ENCODE measurements at regions not wholly inside any gene's neighbourhood (a gene's known extent, or its start where the extent isn't known, plus 50 kb on each side); places are given as distances from the start of the nearest gene placed in this dataset.

DNA sequence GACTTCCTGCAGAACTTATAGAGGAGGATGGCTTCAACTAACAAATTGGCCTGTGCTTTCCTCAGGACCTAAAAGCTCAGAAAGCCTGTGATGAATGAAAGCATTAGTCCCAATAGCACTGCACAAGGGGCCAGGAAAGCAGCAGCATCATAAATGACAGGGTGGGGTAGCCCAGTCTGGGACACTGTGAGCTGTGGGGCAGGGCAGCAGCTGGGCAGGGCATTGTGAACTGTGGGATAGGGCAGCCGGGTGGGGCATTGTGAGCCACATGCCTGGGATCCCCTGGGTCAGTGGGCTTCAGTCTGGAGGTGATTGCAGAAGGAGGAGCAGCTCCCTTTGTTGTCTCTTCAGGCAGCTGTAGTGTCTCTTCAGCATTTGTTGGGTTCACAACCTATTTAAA lies 1276.8 kb downstream of the UQCRFS1 start:
- no peak for DNase-seq (ENCODE audit: low read depth)

DNA sequence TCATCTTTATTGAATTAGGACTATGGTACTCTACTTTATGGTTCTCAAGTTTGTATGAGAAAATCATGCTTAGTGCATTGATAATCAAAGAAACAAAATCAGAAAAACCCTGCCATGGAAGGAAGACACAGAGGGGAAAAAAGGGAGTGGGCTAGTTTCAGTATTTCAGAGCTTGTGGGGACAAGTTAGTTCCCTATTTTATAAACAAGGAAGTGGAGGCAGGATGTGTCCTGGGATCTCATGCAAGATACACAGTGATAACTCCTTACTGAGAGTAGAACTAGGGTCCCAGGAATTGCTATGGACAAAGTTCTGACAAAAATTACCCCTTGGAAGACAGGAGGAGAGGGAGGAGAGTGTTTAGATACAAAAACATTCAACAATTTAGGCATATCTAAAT lies 1277.3 kb downstream of the UQCRFS1 start:
- no peak for DNase-seq (ENCODE audit: low read depth)

DNA sequence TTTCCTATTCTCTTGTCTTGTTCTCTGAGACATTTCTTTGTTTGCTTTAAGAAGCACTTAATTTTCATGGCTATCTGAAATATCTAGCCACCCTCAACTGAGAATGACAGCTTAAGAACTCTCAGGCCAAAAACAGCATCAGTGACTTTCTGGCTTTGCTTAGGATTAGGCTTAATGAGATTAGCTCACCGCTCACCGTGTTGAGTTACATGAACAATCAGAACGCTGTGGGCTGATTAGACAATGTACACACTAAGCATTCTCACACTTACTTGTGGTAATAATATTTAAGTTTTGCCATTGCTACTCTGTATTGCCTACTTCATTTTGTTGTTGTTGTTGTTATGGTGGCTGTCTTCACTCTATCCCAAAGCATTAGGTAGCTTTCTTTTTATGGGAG lies 1283.6 kb downstream of the UQCRFS1 start:
- no peak for DNase-seq (ENCODE audit: low read depth)

DNA sequence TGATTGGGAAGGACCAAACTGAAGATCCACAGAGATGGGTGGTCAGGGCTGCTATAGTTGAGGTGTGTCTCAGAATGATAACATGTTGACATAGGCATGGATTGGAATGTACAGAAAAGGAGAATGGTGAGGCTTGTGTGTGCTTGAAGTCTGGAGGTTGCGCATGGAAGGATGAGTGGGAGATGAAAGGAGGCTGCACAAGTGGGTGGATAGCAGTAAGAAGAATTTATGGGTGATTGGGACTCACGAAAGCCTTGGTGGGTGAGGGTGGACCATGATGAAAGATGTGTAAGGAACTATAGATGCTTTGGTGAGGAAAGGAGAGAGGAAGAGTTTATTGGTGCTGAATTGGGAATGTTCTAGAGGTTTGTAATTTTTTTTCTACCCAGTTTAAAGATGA lies 1287.7 kb downstream of the UQCRFS1 start:
- DNase-seq (ENCODE audit: low read depth) = no peak

DNA sequence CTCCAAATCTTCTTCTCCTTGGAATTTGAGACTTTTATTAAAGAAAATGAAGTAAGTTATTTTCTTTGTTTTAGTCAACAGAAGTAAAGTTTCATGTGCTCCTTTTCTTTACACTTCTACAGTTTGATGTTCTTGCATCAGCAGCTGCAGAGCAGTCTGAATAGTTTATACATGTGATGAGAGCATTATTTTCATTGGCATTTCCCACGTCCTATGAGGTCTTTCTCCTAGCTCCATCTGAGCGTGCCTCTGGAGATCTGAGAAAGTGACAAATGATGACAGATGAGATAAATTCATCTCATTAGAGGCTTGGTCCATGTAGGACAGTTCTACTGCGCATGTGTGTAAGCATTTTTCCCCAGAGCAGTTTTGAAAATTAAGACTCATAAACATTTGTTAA lies 1290.0 kb downstream of the UQCRFS1 start:
- DNase-seq (ENCODE audit: low read depth) = no peak

DNA sequence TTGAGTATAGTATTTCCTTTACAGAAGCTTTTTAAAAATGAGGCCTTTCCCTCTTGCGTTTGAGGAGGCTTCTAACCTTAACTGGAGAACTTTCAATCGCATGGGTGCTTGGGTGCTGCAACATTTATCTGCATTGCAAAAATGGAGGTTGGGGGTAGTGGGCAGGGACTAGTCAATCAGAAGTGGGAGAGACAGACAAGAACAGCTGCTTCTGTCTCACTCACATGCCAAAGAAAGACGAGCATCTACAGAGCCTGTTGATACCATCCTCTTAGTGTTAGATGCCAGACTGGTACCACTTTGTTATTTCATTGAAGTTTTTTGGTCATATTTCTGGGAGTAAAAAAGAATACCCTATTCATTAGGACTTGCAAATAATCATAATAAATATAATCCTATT lies 1292.2 kb downstream of the UQCRFS1 start:
- no peak for DNase-seq (ENCODE audit: low read depth)

DNA sequence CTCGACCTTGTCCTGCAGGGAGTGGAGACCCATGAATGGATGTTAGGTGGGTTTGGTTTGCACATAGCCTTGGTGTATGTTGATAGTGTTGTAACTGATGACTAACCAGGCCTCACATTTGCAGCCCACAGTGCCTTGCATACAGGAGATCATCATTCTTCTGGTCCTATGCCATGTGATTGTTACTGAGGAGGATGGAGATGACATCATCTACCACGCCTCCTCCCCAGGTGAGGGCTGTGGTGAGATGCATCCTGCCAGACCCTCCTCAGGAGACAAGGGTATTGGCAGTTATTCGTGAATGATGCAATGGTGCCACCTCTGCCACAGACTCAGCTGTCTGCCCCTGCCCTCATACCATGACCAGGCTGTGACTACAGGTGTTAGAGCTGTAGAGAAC lies 1294.1 kb downstream of the UQCRFS1 start:
- DNase-seq (ENCODE audit: low read depth) = no peak

DNA sequence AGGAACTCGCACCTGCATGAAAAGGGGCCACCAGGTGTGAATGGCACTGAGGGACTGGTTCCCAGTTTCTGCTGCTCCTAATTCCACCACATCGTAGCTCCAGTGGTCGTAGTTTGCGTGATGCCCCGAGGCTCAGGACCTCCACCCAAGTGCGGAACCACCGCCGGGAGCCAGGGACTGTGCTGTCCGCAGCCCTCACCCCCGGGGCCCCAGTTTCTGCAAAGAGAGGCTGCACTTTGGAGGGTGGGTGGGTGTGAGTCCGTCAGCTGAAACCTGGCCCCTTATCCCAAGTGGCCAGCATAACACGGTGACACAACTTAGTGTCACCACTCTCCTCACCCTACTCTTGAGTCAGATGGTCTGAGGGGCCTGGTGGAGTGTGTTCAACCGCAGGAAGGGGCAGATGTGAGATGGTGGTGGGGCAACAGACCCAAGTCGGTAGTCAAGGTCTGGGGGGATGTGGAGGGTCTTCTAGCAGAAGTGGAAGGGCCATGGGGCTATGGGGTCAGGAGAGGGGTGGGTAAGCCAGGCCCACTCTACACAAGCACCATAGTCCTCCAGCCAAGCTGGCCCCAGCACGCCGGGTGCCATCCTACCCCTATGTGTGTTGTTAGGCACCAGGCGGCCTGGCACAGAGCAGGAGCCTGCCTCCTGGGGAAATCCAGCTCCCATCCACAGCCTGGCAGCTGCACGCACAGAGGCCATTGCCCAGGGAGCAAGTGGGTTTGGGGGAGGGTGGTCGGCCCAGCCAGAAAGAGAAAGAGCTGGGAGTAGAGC lies 1301.6 kb downstream of the UQCRFS1 start:
- DNase-seq (ENCODE audit: low read depth) = no peak

DNA sequence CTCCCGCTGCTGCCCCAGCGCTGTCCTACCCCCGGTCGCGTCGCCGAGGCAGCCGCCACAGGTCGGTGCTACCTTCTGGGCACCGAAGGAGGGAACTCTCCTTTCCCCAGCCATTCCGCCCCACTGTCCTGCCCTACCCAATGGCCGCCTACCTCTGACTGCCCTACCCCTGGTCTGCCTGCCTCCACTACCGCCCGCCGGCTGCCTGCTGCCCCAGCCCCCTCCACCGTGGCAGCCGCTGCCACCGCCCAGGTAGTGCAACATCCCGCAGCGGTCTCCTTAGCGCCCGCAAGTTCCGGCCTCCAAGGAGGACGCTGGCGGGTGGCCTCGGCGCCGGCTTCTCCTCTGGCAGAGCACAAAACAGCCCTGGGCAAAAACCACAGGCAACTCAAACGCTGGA lies 1303.1 kb downstream of the UQCRFS1 start:
- DNase-seq (ENCODE audit: low read depth) = no peak

DNA sequence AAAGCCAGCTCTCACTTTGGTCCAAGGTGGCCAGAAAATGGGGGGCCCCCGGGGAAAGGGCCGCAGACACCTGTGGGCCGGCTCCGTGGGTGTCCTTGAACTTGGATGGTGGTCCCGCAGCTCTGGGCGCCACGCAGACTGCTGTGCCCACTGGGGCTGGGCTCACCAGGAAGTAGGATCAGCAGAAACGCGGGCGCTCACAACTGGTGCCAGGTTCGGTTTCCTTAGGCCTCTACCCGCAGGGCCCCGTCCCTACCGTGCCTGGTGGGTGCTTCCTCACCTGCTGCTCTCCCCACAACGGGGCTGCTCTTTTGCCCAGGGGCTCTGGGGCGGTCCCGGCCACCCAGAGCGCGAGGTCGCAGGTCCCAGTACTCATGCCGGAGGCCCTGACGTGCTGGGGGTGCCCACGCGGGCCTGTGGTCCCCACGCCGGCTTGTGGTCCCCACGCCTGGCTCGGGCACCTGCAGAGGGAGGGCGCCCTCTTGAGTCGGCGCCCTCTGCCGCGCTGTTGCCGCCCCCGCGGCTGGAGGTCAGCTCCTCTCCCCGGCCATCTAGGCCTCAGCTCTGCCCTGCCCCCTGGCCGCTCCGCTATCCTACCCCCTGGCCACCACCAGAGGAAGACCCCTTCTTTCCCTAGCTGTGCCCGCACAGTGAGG lies 1303.6 kb downstream of the UQCRFS1 start:
- no peak for DNase-seq (ENCODE audit: low read depth)

DNA sequence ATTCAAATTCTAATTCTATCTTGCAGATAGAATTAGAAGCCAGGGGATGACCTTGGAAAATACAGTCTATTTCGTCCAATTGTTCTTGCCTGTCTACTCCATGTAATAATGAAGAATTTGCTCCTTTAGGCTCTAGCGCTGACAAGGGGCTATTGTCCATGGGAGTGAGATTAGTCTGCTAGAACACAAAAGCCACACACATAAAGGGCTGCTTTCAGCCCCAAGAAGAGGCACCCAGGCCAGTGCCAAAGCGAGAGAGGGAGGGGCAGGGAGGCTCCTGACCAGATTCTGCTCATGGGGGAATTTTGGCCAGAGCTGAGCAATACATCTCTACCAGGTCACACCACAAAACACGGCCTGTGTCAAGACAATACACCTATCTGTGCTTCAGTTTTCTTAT lies 1306.9 kb downstream of the UQCRFS1 start:
- DNase-seq (ENCODE audit: low read depth) = no peak

DNA sequence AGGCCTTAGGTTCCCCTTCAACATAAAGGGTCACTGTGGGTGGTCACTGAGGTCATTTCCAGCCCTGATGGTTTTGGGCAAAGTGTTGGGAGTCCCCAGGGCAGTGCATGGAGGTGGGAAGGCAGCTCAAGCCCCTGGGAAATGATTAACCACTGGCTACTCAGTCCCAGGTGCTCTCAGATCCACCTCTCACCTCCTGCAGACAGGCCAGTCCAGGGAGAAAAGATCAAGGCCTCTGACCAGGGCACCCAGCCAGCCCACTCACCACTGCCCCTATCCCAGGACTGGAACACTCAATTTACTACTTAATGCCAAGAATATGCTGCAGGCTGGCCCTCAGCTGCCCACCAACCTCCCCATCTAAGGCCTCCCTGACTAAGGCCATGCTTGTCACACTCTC lies 1307.9 kb downstream of the UQCRFS1 start:
- no peak for DNase-seq (ENCODE audit: low read depth)

DNA sequence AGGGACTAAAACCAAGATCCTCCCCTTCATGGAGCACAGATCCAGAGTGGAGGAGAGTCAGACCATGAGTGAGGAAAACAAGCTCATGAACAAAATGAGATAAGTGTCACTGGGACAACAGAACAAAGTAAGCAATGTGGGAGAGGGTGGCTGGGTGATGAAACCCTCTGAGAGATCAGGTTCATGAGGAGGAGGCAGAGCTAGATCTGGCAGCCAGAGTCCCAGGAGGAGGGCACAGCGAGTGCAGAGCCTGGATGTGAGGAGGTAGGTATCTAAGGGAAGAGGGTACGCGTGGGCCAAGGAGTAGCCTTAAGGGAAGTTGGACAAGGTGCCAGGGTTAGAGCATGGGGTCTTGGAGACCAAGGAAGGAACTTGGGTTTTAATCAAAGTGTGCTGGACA lies 1311.9 kb downstream of the UQCRFS1 start:
- DNase-seq (ENCODE audit: low read depth) = no peak

DNA sequence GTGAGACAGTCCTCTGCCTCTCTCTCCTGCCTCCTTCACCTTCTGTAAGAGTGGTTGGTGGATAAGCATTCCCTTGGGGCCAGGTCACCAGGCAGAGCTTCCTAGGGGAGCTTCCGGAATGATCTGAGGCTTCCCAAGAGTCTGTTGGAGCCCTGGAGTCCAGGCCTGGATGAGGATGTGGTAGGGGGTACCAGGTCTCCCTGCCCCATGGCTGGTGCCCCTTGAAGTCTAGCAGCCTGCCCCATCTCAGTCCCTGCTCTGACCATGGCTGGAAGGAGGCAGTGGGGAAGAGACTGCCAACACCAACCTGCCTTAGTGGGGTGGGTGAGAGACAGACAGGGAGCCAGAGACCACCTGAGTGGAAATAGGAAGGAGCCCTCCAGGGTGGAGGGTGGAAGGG lies 1316.9 kb downstream of the UQCRFS1 start:
- no peak for DNase-seq (ENCODE audit: low read depth)

DNA sequence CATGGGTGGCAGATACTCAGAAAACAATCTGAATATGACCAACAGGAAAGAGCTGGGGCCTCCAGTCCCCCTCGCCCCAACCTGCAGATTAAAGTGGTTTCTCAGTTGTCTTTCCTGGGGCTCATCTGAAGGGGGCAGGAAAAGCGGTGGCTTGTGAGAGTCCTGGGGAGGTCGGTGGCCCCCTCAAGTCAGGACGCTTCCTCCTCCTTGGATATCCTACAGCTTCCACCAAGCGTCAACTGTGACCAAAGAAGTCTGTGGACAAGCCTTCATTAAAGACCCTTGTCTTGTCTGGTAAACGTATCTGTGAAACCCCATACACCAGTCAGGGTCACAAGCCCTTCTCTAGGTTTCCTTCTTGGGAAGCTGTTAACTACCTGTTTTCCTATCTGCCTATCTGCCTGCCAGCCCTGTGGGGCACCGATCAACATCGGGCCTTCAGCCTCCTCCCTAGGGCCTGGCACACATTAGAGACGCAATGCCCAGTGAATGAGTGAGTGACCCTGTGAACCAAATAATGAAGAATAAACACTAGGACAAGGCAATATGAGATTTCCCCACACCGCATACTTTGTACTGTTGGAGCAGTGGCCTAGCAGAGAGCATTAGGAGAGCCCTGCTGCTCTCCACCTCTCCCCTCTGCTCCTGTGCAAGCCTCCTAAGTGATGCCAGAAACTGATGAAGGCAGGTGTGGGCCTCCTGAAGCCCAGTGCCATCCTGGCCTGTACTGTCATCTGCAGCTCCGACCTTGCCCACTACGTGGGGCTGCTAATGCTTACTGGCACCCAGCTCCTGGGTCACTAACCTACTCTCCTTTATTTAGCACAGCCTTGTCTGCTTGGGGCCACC lies 1317.8 kb downstream of the UQCRFS1 start:
- no peak for DNase-seq (ENCODE audit: low read depth)

DNA sequence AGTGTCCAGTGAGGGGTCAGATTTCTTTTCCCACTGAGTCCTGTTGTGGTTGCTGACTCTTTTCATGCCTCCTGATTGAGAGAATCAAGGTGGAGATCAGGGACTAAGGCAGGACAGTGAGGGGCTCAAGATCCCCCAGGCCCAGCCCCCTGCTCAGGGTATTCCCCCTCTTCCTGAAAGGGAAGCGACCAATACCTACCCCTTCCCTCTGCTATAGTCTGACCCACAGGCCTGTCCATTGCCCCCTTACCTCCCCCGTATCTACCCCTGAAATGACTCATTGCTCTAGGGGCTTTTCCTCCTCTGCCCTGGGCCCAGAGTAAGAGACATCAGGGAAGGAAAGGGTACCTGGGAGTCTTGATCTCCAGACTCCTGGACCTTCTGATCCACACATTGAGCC lies 1320.5 kb downstream of the UQCRFS1 start:
- DNase-seq (ENCODE audit: low read depth) = no peak

DNA sequence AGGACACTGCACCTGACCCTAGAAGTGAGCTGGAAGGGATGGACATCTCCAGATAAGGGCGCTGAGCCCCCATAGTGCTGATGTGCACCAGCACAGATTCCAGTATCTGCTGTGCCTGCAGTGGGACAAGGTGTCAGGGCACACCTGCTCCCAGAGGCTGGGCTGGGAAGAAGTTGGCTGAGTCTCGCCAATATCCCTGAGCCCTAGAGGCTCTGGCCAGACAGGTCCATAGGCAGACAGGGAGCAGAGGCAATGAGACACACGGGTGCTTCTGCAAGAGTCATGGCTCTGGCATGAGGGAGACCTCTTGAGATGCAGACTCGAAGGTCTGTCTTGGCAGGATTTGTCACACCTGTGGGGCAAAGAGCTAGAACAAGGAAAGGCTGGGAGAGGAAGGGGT lies 1321.5 kb downstream of the UQCRFS1 start:
- no peak for DNase-seq (ENCODE audit: low read depth)

DNA sequence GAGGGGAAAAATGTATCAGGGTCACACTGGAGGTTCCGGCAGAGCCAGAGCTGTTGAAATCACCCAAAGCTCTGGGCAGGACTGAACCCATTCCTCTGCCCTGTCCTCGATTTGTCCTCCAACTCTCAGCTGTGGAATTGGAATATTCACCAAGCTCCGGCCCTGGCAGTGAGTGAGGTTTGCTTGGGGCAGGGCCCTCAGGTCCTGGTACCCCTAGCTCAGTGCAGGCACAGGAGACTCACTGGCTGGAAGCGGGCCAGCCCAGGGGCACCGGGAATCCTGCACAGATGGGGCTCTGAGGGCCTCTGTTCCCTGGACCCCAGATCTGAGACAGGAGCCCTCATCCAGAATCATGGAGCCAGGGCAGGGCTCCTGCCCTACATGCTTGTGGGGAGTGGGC lies 1322.3 kb downstream of the UQCRFS1 start:
- no peak for DNase-seq (ENCODE audit: low read depth)

DNA sequence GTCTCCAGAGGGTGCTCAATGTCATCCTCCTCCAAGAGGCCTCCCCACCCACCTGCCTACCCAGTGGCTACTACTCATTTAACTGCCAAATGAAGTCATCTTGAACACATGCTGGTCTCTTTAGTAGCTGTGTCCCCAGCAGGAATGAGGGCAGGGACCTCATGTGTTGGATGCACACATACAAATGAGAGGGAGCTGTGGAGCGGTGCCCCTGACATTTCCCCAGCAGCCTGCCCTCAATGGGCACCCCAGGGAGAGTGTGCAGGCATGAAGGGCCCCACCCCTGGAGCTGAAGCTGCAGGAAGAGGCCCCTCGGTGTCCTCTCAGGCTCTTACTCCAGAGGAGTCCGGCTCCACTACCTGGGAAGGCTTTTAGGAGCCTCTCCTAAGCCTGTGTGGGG lies 1322.7 kb downstream of the UQCRFS1 start:
- DNase-seq (ENCODE audit: low read depth) = no peak

DNA sequence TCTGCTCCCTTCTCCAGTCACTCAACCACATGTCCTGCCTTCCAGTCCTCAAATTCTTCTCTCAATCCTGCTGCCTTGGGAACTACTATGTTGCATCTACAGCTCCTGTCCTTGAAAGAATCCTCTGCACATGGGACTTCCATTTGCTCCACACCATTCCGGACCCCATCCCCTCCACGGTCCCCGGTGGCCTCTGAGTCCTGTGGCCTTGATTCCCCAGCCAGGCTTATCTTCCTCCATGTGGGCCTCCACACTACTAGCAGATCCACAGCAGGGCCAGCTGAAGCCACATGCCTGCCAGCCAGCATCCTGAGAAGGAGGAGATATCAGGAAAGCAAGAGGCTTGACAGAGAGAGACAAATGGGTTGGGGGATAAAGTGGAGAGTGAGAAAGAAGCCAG lies 1323.8 kb downstream of the UQCRFS1 start:
- no peak for DNase-seq (ENCODE audit: low read depth)

DNA sequence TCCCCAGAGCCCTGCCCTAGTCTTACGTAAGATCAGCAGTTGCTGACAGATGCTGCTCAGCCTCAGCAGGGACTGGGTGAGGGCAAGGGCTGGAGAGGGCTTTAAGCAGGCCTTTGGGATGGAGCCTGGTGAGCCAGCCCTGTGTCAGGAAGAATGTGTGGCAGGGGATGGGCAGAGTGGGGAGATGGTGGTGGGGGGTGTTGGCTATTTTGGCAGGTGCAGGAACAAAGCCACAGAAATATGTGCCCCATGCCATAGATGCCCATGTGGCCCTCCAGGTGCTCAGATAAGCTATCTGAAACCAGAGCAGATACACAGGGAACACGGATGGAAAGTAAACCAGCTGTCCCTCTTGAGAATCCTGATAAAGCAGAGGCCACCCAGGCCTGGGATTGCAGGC lies 1325.0 kb downstream of the UQCRFS1 start:
- DNase-seq (ENCODE audit: low read depth) = no peak

DNA sequence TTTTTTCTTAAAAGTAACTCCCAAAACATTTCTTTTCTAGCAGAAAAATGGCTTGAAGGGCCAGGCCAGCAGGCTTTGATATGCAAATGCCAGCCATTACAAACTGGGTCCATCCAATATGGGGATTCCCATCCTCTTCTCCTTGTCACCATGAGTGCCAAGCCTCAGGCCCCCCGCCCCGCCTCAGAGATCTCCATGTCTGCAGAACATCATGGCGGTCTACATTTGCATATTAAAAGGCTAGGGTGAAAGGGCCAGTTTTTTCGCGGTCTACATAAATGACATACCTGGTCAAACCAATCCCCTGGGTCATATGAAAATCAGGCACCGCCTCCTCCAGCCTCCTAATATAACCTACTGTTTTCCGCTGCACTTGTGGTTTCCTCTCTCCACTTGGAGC lies 1327.6 kb downstream of the UQCRFS1 start:
- DNase-seq (ENCODE audit: low read depth) = no peak

DNA sequence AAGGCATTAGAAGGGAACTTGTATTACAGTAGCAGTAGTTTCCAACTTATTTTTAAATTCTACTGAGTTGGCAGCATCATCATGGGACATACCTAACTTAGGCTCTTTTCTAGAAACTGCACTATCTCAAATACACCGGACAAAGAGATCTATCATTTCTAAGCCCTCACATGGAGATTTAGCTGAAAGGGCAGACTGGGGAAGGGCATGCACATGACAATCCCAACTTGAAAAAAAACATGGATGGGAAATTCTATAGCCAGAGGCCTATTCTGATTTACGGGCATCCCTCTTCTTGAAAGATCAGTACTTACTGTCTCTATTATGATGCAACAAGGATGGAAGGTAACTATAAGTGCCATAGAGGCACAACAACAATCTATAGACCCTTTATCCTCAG lies 1328.6 kb downstream of the UQCRFS1 start:
- no peak for DNase-seq (ENCODE audit: low read depth)
